ENCODE measurements at regions not wholly inside any gene's neighbourhood (a gene's known extent, or its start where the extent isn't known, plus 50 kb on each side); places are given as distances from the start of the nearest gene placed in this dataset.

DNA sequence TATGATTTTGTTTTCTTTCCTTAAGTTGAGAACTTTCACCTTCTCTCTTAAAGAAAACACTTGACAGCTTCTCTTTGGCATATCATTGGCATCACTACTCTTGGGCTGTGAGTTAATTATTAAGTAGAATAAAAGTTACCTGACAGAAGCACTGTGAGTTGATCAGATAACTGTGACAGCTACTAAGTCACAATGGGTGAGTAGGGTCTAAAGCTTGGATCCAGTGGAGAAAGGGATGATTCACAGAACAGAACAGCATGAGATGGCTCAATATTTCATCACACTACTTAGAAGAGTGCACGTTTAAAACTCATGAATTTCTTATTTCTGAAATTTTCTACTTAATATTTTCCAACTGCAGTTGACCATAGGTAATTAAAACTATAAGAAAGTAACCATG, 268.5 kb upstream of the NMUR2 start:
- TF ChIP-seq, protein P1, sequence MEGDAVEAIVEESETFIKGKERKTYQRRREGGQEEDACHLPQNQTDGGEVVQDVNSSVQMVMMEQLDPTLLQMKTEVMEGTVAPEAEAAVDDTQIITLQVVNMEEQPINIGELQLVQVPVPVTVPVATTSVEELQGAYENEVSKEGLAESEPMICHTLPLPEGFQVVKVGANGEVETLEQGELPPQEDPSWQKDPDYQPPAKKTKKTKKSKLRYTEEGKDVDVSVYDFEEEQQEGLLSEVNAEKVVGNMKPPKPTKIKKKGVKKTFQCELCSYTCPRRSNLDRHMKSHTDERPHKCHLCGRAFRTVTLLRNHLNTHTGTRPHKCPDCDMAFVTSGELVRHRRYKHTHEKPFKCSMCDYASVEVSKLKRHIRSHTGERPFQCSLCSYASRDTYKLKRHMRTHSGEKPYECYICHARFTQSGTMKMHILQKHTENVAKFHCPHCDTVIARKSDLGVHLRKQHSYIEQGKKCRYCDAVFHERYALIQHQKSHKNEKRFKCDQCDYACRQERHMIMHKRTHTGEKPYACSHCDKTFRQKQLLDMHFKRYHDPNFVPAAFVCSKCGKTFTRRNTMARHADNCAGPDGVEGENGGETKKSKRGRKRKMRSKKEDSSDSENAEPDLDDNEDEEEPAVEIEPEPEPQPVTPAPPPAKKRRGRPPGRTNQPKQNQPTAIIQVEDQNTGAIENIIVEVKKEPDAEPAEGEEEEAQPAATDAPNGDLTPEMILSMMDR (IDR thresholded peaks at IDR 0.05; ENCODE audit: low read depth, low read length), result no peak
- DNase-seq (ENCODE audit: extremely low read depth, low read depth), result no peak

DNA sequence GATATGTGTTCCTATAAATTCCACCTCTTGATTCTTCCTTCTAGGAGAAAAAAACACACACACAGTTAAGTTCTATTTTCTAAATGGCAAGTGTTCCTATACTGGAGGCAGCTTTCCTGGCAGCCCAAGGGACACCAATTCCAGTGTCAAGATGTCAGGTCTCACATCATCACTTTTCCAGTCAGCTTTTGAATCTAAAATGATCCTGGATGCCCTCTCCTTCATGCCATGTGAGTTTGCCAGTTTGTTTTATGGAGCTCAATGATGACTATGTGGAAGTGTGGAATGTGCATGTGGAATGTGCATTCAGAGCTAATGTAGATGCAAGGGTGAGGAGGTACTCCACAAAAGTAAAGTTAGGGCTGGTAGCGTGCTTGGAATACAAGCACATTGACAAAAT, 269.3 kb upstream of the NMUR2 start:
- no peak for DNase-seq (ENCODE audit: extremely low read depth, low read depth)
- TF ChIP-seq, protein P1 (IDR thresholded peaks at IDR 0.05; ENCODE audit: low read depth, low read length), result no peak

DNA sequence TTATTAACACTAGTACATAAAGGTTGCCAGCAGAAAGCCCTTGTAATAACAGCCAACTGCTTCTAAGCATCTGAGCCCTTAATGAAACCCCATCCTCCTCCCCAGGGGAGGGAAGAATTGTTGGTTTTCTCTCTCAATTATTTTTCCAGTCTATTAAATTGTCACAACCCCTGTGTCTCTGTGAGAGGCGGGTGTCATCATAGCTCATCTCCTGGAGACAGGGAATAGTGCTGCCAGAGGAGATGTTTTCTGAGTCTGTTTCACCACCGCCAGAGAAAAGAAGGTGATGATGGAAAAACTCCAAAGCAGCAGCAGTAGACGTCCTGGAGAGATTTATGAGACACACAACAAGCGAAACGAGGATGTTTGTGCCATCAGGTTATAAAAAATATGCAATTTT, 271.1 kb upstream of the NMUR2 start:
- TF ChIP-seq, protein P1 (IDR thresholded peaks at IDR 0.05; ENCODE audit: low read depth, low read length), result no peak
- DNase-seq (ENCODE audit: extremely low read depth, low read depth), result no peak

DNA sequence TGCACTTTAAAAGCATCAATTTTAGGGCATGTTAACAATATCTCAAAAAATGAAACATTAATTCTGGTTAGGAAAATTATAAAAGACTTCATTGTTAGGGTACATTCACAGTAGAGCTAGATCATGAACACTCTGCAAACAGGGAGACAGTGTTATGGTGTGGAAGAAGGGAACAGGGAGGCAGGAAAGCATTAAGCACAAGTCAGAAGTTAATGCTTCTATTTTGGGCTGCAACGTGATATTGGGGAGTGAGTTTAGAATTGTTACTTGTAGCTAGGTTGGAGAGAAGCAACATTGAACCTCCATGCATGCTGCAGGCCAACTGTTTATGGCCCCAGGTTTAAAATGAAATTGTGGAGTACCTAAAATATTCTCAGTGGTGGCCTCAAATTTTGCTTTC, 278.1 kb upstream of the NMUR2 start:
- TF ChIP-seq, protein P1 (IDR thresholded peaks at IDR 0.05; ENCODE audit: low read depth, low read length), result no peak
- DNase-seq (ENCODE audit: extremely low read depth, low read depth), result no peak

DNA sequence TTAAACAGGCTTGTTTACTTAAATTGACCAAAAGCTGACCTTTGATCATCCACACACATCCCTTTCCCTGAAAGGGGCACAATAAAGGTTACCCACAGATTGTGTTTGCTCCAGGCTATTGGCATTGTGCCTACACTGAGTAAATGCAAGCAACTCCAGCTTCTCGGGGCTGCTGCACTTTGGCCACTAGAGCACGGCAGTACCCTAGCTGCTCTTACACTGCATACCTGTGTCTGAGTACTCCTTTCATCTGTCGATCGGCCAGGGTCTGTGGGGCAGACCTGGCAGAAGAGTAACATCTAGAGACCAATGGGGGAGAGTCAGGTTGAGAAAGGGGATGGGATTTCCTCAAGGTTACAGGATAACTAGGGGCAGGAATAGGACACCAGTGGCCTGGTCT, 281.9 kb upstream of the NMUR2 start:
- no peak for DNase-seq (ENCODE audit: extremely low read depth, low read depth)
- TF ChIP-seq, protein P1 (IDR thresholded peaks at IDR 0.05; ENCODE audit: low read depth, low read length), result no peak

DNA sequence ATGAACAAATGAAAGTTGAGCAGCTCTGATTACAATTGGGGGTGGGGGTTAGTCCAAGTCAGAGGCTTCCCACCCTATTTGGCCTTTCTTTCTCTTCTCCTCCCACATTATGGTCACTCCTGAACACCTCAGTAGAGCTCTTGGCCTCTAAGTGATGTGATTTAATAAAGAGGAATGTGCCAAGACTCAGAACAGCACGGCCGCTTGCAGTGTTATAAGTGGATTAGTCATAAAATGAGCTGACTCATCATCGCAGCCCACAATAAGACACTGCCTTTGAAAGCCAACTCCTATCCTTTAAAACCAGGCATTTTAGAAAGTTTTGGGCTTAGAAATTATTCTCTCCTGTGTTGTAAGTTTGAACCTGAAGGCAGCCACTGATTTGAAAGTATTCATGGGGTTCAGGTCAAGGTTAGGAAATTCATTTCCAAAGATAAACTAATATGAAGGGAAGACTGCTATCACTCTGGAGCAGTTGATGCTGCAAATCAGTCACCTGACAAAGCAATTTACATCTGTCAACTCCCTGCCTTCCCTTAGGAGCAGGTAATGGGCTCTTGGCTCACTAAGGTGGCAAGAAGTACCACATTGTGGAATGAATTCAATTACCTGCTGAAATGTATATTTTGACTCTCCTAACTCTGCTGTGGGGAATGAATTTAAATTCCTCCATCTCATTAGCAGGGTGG, 283.6 kb upstream of the NMUR2 start:
- DNase-seq (ENCODE audit: extremely low read depth, low read depth), result no peak
- TF ChIP-seq, protein P1 (IDR thresholded peaks at IDR 0.05; ENCODE audit: low read depth, low read length), result no peak

DNA sequence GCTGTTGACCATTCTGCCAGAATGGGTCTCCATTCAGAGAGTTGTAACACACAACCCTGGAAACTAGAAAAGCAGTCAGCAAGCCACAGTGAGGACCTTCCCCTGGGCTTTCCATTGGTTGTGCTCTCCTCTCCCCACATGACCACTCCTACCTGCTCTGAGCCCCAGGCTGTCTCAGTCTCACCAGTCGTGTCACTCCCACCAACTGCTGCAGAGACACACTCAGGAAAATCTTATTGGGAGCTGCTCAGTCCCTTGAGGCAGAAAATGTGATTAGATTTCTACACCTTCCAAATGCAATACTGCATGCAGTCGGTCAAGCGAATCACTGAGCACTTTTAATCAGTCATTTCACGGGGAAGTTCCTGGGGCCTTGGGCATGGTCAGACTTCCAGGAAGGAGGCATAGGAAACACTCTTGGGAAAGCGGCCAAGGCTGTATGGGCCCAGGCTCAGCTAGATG, 284.2 kb upstream of the NMUR2 start:
- no peak for DNase-seq (ENCODE audit: extremely low read depth, low read depth)
- TF ChIP-seq, protein P1 (IDR thresholded peaks at IDR 0.05; ENCODE audit: low read depth, low read length), result no peak

Data from AG09319 (cell line).